SH-SY5Y (cell line): ENCODE measurements at regions not wholly inside any gene's neighbourhood (a gene's known extent, or its start where the extent isn't known, plus 50 kb on each side); places are given as distances from the start of the nearest gene placed in this dataset.

Experiments
- GATA2 ChIP-seq: IDR thresholded peaks from 2 replicates; pipeline ENCODE4 v1.6.1; 2011; ENCODE audit warnings: mild to moderate bottlenecking, low read depth, low read length
- GATA3 ChIP-seq: IDR thresholded peaks from 2 replicates; pipeline ENCODE4 v1.6.1; 2011; ENCODE audit warnings: low read depth, mild to moderate bottlenecking, low read length, moderate library complexity

DNA sequence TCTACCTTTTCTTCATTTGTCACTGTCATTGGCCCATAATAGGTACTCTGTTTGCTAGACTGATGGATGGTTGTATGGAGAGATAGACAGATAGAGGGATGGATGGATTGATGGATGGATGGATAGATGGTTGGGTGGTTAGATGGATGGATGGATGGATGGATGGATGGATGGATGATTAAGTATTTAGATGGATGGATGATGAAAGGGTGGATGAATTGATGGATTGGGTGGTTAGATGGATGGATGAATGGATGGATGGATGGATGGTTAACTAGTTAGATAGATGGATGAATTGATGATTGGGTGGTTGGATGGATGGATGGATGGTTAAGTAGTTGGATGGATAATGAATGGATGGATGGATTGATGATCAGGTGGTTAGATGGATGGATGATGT is 334.7 kb upstream of the AUTS2 start:
- TF ChIP-seq GATA2 (no peak), GATA3 (no peak)
